Endothelial cell of umbilical vein (primary cell): ENCODE measurements at regions not wholly inside any gene's neighbourhood (a gene's known extent, or its start where the extent isn't known, plus 50 kb on each side); places are given as distances from the start of the nearest gene placed in this dataset.

Experiments
- BruUV-seq: library from RNA; stranded (reverse); fragments of 400-500 nt; replicated peaks from 2 replicates; lab custom pipeline; 2021; lab: Mats Ljungman, UMichigan
- CTCF ChIA-PET: fragments of 300-600, 350-600 bp; sonication (Branson Sonifier 250); formaldehyde crosslinking; loops from one replicate; lab custom pipeline; 2021; ENCODE audit warnings: antibody characterized with exemption, inconsistent platforms; lab: Charles Lee
- POLR2A ChIA-PET: fragments of 300-600, 350-600 bp; sonication (Branson Sonifier 250); formaldehyde crosslinking; loops from one replicate; lab custom pipeline; 2021; ENCODE audit warnings: antibody characterized with exemption, inconsistent platforms; lab: Charles Lee
- DNase-seq: peaks from one replicate; pipeline ENCODE4 v3.0.0-alpha.2; 2011; ENCODE audit warnings: low read depth, low spot score
- FAIRE-seq: peaks from 2 replicates; lab custom pipeline; 2011; peaks lifted over from hg19 to GRCh38; lab: Jason Lieb, UNC
- H2AFZ ChIP-seq: 2 replicates; pipeline ENCODE4 v1.6.0; 2012; ENCODE audit warnings: low read depth, low read length, control low read depth, inconsistent platforms
- H3K27ac ChIP-seq: 2 replicates; pipeline ENCODE4 v1.5.1; 2011; ENCODE audit warnings: low read depth, mild to moderate bottlenecking, control low read depth, low read length, moderate library complexity; ENCODE audit not compliant: insufficient read depth
- H3K27me3 ChIP-seq, 2 experiments: 2 replicates each; pipeline versions ENCODE4 v1.6.0 to v1.6.1; 2011; ENCODE audit warnings: low read length in 2 of 2, mixed read lengths in 1 of 2; ENCODE audit not compliant: control insufficient read depth in 2 of 2, insufficient read depth in 2 of 2
- H3K36me3 ChIP-seq, 2 experiments: 2 replicates in 1 of 2; 3 replicates in 1 of 2; pipeline ENCODE4 v1.5.1; 2011; ENCODE audit warnings: low read length in 2 of 2, mild to moderate bottlenecking in 1 of 2, moderate library complexity in 1 of 2; ENCODE audit not compliant: control insufficient read depth in 2 of 2, insufficient read depth in 2 of 2; ENCODE audit errors: extremely low read depth in 1 of 2
- H3K4me1 ChIP-seq: 3 replicates; pipeline ENCODE4 v1.5.1; 2011; ENCODE audit warnings: mild to moderate bottlenecking, low read length; ENCODE audit not compliant: control insufficient read depth, insufficient read depth; ENCODE audit errors: extremely low read depth
- H3K4me2 ChIP-seq: 2 replicates; pipeline ENCODE4 v1.6.1; 2011; ENCODE audit warnings: low read length, control low read depth, mixed read lengths; ENCODE audit not compliant: insufficient read depth
- H3K4me3 ChIP-seq, 3 experiments: fragments of 200-600 bp in 1 of 3; sonication (generic), shearing (Covaris generic) in 1 of 3; replicated peaks in 1 of 3; 2 replicates each; pipeline ENCODE4 v1.5.1; 2011 to 2016; ENCODE audit warnings: control low read depth in 3 of 3, low read length in 3 of 3, mild to moderate bottlenecking in 2 of 3, inconsistent platforms in 1 of 3, low read depth in 1 of 3, moderate library complexity in 1 of 3; ENCODE audit not compliant: insufficient read depth in 1 of 3
- H3K79me2 ChIP-seq: 2 replicates; pipeline ENCODE4 v1.6.0; 2012; ENCODE audit warnings: low read length, inconsistent platforms; ENCODE audit not compliant: control insufficient read depth, insufficient read depth
- H3K9ac ChIP-seq: replicated peaks from 2 replicates; pipeline ENCODE3; 2011; ENCODE audit warnings: low read length, control low read depth; ENCODE audit not compliant: insufficient read depth; ENCODE audit errors: extremely low read depth
- H3K9me1 ChIP-seq: replicated peaks from 3 replicates; pipeline ENCODE4 v1.6.0; 2011; ENCODE audit warnings: mild to moderate bottlenecking, low read length; ENCODE audit not compliant: control insufficient read depth, insufficient read depth; ENCODE audit errors: extremely low read depth
- H3K9me3 ChIP-seq: replicated peaks from 2 replicates; pipeline ENCODE4 v1.5.1; 2012; ENCODE audit warnings: low read length, inconsistent platforms; ENCODE audit not compliant: control insufficient read depth, insufficient read depth
- H4K20me1 ChIP-seq: replicated peaks from 2 replicates; pipeline ENCODE3; 2011; ENCODE audit warnings: mild to moderate bottlenecking, low read length; ENCODE audit not compliant: control insufficient read depth, insufficient read depth; ENCODE audit errors: extremely low read depth
- EZH2 ChIP-seq: IDR thresholded peaks from 2 replicates; pipeline ENCODE4 v1.6.1; 2012; ENCODE audit warnings: borderline replicate concordance, low read depth, mild to moderate bottlenecking, moderate library complexity, low read length, inconsistent platforms; ENCODE audit not compliant: severe bottlenecking
- FOS ChIP-seq: IDR thresholded peaks from 2 replicates; pipeline ENCODE4 v1.6.1; 2011; ENCODE audit warnings: mild to moderate bottlenecking, low read length, moderate library complexity, borderline replicate concordance; ENCODE audit not compliant: insufficient read depth
- GATA2 ChIP-seq: IDR thresholded peaks from 2 replicates; pipeline ENCODE4 v1.7.0; 2011; ENCODE audit warnings: low read depth, mild to moderate bottlenecking, moderate library complexity, mixed read lengths, low read length; ENCODE audit not compliant: insufficient read length, insufficient read depth
- JUN ChIP-seq: IDR thresholded peaks from 2 replicates; pipeline ENCODE4 v1.6.1; 2011; ENCODE audit warnings: borderline replicate concordance, low read depth; ENCODE audit not compliant: insufficient read length, insufficient read depth
- MYC ChIP-seq: IDR thresholded peaks from one replicate; pipeline ENCODE4 v1.6.1; 2011; ENCODE audit warnings: mild to moderate bottlenecking, low read depth, low read length
- POLR2A ChIP-seq: IDR thresholded peaks from 2 replicates; pipeline ENCODE4 v1.6.1; 2012; ENCODE audit warnings: low read depth, mild to moderate bottlenecking, control low read depth, low read length
- POLR2AphosphoS5 ChIP-seq: IDR thresholded peaks from 2 replicates; pipeline ENCODE4 v1.6.1; 2012; ENCODE audit warnings: low read depth, mild to moderate bottlenecking, control low read depth, low read length, moderate library complexity; ENCODE audit not compliant: insufficient read depth
- dilution Hi-C: fragments of 300-500 bp; cut with MboI; formaldehyde crosslinking; loops from one replicate; pipeline ENCODE4 v1.15.0; 2019; ENCODE audit warnings: low sequenced_read_pairs; ENCODE audit not compliant: extremely low pct_ligation_motif_present
- intact Hi-C: fragments of 100-400 bp; cut with micrococcal nuclease; formaldehyde crosslinking; loops from one replicate; pipeline ENCODE4 v1.10.0; 2022
- TF ChIP-seq, protein P1 (sequence below), 2 donors: IDR thresholded peaks; 1 replicate in 1 of 2; 2 replicates in 1 of 2; pipeline ENCODE4 v1.5.1; 2011; ENCODE audit warnings: low read length in 2 of 2, mild to moderate bottlenecking in 2 of 2, moderate library complexity in 2 of 2, control low read depth in 1 of 2, inconsistent platforms in 1 of 2, low read depth in 1 of 2; ENCODE audit not compliant: insufficient read depth in 1 of 2; ENCODE audit errors: extremely low read depth in 1 of 2
- TF ChIP-seq, protein P2 (sequence below): IDR thresholded peaks from 2 replicates; pipeline ENCODE4 v1.6.1; 2011; ENCODE audit not compliant: insufficient read depth, insufficient read length

DNA sequence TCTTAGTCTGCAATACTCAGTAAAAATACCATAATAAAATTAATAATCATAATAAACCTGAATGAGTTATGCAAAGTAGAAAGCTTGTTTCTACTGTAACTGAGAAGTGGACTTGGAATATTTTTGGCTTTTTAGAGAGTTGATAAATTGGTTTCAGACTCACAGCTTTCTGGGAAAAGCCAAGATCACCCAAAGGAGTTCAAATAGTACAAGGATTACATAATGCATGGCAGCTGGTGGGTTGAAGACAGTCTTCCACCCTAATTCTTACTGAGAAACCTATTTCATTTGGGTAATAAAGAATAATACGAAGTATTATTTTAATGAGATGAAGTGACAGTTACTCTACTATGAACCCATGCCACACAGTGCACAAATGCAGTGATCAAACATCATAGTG is 139.4 kb upstream of the KLF12 start:
- DNase-seq (no peak), FAIRE-seq (no peak)
- Histone ChIP-seq H3K9me3 (no peaks in the 10 kb centered on the region), H4K20me1 (no peaks in the 10 kb centered on the region), H3K9me1 (no peaks in the 10 kb centered on the region), H3K4me2 (no peak overlapping the region), H3K27ac (no peak overlapping the region), H3K27me3 (no peaks in the 10 kb centered on the region), H3K79me2 (no peaks in the 10 kb centered on the region), H3K9ac (no peak overlapping the region), H3K36me3 (no peaks in the 10 kb centered on the region), H3K4me3 (no peak overlapping the region), H3K4me1 (no peaks in the 10 kb centered on the region), H2AFZ (no peak overlapping the region)
- CTCF ChIA-PET: interaction anchor here (0.9 to 1.0 kb wide), 3 partner anchors 11 to 13 kb away, joined by 3 read pairs; no protein-coding TSS in a partner anchor
- intact Hi-C loops: no loop called here
- BruUV-seq: no TSS peak
- POLR2A ChIA-PET: no interaction called here
- TF ChIP-seq MYC (no peak), GATA2 (no peak), JUN (no peak), EZH2 (no peak), POLR2A (no peak), POLR2AphosphoS5 (no peak), FOS (no peak)
- TF ChIP-seq, protein P1, sequence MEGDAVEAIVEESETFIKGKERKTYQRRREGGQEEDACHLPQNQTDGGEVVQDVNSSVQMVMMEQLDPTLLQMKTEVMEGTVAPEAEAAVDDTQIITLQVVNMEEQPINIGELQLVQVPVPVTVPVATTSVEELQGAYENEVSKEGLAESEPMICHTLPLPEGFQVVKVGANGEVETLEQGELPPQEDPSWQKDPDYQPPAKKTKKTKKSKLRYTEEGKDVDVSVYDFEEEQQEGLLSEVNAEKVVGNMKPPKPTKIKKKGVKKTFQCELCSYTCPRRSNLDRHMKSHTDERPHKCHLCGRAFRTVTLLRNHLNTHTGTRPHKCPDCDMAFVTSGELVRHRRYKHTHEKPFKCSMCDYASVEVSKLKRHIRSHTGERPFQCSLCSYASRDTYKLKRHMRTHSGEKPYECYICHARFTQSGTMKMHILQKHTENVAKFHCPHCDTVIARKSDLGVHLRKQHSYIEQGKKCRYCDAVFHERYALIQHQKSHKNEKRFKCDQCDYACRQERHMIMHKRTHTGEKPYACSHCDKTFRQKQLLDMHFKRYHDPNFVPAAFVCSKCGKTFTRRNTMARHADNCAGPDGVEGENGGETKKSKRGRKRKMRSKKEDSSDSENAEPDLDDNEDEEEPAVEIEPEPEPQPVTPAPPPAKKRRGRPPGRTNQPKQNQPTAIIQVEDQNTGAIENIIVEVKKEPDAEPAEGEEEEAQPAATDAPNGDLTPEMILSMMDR (IDR thresholded peaks at IDR 0.05; ENCODE audit: extremely low read depth in 1 of 2, insufficient read depth in 1 of 2, low read depth in 1 of 2, low read length in 2 of 2): no peak
- TF ChIP-seq, protein P2, sequence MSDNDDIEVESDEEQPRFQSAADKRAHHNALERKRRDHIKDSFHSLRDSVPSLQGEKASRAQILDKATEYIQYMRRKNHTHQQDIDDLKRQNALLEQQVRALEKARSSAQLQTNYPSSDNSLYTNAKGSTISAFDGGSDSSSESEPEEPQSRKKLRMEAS: no peak
- dilution Hi-C loops: no loop called here
